NCI-H345 (cell line): ENCODE measurements at regions not wholly inside any gene's neighbourhood (a gene's known extent, or its start where the extent isn't known, plus 50 kb on each side); places are given as distances from the start of the nearest gene placed in this dataset.
A peak's percentile ranks its signal among the peaks of the same experiment; 100 is the strongest.
"Not testable (repeated sequence)": the region's sequence is repeated elsewhere in the genome, so short reads cannot be mapped to it uniquely, and the experiment has no call there.

Experiments
- DNase-seq: peaks from one replicate; lab custom pipeline; 2025; lab: John Stamatoyannopoulos, UW

DNA sequence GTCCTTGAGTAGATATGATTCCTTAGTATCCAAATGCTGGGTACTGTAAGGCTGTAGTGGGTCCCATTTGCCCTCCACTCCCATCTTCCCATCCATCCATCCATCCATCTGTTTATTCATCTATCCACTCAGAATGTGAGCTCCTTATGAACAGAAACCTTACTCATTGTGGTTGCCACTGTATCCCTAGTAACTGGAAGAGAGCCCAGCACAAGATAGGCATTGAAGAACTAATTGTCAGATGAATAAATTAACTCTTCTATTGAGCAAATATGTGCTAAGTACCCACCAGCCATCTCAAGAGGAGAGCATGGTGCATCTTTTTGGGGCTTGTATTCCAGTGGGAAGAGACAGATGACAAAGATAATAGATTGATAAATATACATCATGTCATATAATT is 86.4 kb upstream of the SEZ6L start:
- DNase-seq: peak; percentile 52

DNA sequence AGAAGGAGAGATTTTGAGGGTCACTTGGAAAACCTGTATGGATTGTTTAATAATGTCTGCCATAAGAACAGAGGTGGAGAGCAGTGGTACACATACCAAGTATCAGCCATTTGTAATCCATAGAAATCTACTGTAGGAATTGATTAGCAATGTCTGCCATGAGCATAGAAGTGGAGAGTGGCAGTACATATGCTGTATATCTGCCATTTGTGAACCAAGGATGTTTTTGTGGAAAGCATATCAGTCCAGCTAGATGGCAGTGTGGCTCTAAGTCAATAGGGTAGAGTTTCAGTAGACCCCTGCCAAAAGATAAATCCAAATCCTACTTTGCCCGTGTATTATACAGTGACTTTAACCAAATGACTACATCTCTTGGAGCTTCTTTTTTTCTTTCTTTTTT is 82.9 kb upstream of the SEZ6L start:
- peak; percentile 10 for DNase-seq

DNA sequence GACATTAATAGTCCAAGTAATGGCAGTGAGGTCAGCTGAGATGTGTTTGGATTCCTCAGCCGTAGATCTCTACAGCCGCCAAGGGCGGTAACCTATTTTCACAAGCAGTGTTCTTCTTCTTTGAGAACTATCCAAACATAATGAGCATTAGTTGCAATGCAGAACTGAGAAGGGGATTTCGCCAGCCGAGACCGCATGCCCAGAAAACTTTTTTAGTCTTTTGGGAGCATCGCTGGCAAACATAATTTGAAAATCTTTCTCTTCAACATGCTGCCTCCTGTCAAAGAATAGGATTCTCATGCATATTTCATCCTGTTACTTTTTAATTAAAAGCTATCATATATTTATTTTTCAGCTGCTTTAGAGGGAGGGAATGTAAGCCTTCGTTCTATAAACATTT is 81.4 kb upstream of the SEZ6L start:
- no peak for DNase-seq

DNA sequence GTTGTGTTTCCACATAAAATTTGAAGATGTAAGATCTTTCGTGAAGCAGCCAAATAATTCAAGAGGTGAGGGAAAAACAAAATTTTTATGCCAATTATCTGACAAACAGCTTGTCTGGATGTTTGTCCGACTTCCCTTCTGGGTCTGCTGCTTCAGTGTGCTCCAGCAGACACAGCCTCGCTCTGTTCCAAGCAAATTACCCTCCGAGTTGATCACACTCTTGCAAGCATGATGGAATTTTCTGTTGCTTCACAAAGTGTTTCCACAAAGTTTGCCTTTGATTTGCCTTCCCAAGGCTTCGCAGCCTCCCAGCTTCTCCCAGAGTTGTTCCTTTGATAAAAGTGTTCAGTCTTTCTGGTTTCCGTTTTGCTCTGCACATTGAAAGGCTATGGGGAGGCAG is 78.4 kb upstream of the SEZ6L start:
- no peak for DNase-seq

DNA sequence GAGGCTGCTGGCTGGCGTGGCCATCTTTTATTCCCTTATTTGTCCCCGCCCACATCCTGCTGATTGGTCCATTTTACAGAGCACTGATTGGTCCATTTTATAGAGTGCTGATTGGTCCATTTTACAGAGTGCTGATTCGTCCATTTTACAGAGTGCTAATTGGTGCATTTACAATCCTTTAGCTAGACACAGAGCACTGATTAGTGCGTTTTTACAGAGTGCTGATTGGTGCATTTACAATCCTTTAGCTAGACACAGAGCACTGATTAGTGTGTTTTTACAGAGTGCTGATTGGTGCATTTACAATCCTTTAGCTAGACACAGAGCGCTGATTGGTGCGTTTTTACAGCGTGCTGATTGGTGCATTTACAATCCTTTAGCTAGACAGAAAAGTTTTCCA is 74.8 kb upstream of the SEZ6L start:
- not testable (repeated sequence) for DNase-seq

DNA sequence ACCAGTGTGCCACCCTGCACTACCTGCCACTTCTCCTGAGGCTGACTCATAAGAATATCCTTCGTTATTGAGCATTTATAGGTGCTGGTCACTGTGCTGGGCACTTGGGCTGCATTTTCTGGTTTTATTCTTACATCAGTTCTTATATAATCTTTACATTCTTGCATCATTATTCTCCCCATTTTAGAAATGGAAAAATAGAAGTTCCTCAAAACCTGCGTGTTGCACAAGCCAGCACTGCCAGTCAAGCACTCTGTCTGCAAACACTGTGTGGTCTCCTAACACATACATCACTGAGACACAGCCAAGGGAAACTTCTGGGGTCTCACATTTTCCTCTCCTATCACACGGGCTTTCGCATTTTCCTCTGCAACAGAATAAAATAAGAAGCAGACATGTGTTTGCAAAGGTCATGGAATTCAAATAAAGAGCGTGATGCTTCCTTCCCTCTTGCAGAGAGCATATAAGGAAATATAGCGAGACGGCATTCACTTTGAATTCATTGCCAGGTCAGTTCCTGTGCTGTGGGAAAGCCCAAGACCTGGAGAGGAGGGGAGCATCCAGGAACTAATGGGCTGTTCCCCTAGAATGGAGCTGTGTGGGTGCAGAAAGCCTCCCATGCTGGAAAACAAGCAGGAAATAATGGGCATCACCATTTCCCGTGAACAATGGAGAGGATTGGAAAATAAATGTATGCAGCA is 73.9 kb upstream of the SEZ6L start:
- no peak for DNase-seq

DNA sequence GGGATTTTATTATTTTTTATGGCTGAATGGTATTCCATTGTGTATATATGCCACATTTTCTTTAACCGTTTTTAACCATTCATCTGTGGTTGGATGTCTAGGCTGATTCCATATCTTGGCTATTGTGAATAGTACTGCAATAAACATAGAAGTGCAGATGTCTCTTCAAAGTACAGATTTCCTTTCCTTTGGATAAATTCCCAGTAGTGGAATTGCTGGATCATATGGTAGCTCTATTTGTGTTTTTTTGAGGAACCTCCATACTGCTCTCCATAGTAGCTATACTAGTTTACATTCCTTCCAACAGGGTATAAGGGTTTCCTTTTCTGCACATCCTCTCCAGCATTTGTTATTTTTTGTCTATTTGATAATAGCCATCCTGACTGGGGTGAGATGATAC is 71.9 kb upstream of the SEZ6L start:
- no peak for DNase-seq

DNA sequence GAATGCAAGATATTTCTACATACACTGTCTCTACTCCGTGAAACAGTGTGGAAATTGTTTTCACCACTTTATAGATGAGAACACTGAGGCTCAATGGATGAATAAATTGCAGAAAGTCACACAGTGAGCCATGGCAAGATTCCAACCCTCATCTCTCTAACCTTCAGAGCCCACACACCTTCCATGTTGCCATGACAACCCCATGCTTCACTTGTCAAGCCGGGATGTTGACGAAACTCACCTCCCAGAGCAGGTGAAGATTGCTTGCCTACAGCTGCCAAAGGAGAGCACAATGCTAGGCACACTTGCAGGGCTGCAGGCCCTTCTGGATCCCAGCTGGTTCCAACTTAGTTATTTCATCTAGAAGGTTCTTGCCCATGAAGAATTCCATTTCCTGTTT is 71.4 kb upstream of the SEZ6L start:
- DNase-seq: peak; percentile 3

DNA sequence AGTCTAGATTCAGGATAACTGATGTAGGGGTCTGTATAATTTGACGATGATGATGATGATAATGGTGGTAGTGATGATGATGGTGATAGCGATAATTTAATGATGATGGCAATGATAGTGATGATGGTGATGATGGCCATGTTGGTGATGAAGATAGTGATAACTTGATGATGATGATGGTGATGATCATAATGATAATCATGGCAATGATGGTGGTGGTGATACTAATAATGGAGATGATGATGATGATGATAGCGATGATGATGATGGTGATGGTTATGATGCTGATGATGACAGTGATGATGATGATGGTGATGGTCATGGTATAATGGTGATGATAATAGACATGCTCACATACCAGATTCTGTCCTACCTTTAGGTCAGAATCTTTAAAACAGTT is 66.2 kb upstream of the SEZ6L start:
- no peak for DNase-seq

DNA sequence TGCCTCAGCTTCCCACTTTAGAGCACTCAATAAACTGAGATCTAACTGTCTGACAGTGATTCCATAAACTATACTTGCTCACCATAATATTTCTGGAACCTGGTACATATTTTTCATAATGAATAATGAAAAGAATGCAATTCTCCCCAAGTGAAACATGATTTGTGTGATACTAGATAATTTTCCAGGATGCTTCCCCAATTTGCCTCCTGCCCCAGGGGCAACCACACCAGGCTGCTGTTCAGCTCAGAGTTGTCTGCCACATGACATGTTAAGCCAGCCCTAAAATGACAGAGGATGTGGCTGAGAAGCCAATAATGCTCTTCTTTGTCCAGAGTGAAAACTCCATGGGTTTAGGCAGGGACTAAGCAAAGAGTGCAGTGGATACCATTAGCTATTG is 62.9 kb upstream of the SEZ6L start:
- DNase-seq: no peak

DNA sequence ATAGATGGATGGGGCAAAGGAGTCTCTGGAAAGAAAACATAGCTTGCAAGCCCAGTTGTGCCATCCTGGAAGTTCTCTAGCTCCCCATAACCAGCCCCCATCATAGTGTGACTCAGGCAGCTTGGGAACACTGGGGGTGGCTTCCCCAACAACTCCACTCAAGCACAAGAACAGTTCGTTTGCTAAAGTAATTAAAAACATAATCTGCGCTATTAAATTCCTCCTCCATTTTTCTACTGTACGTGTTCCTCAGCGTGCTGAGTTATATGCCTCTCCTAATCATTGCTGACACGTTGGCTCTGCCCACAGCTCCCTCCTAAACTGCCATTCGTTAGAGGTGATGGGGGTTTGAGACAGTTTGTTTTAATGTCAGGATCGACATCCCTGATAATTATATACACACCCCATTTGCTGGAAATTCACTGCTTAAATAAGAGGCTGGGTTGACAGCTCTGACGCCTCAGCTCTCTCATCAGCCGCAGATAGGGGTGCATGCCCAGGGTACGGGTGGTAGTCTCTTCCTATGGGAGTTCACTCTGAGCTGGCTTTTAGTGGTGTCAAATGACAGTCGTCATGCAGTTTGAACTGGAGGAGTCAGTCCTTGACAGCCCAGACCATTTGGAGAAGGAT is 59.5 kb upstream of the SEZ6L start:
- DNase-seq: no peak

DNA sequence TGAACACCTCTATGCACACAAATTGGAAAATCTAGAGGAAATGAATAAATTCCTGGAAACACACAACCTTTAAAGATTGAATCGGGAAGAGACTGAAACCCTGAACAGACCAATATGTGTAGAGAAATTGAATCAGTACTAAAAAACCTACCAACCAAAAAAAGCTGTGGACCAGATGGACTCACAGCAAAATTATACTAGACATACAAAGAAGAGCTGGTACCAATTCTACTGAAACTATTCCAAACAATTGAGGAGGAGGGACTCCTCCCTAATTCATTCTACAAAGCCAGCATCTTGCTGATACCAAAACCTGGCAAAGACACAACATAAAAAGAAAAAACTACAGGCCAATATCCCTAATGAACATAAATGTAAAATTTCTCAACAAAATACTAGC is 54.4 kb upstream of the SEZ6L start:
- DNase-seq: no peak

DNA sequence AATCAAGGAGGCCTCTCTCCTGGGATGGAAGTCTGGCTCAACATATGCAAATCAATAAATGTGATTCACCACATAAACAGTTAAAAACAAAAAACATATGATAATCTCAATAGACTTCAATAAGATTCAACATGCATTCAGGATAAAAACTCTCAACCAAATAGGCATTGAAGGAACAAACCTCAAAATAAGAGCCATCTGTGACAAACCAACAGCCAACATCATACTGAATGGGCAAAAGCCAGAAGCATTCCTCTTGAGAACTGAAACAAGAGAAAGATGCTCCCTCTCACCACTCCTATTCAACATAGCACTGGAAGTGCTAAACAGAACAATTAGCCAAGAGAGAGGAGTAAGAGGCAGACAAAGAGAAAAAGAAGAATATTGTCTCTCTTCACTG is 54.0 kb upstream of the SEZ6L start:
- no peak for DNase-seq
